Activated CD4-positive, alpha-beta T cell treated with anti-CD3 and anti-CD28 coated beads, Interleukin-2, amount 10 ng/mL, durations not matched to agents 24 days and 14 days (primary cell): ENCODE measurements at regions not wholly inside any gene's neighbourhood (a gene's known extent, or its start where the extent isn't known, plus 50 kb on each side); places are given as distances from the start of the nearest gene placed in this dataset.

ENCODE experiments used
- DNase-seq: peaks from one replicate; pipeline ENCODE4 v3.0.0; 2022
- H3K27ac Mint-ChIP-seq: one replicate; pipeline ENCODE4 v1.8.0; 2022; ENCODE audit warnings: mild to moderate bottlenecking, mixed read lengths
- H3K27me3 Mint-ChIP-seq: one replicate; pipeline ENCODE4 v1.8.0; 2022; ENCODE audit warnings: mixed read lengths
- H3K36me3 Mint-ChIP-seq: one replicate; pipeline ENCODE4 v1.8.0; 2022; ENCODE audit warnings: low read depth, mild to moderate bottlenecking, mixed read lengths
- H3K4me1 Mint-ChIP-seq: one replicate; pipeline ENCODE4 v1.8.0; 2021; ENCODE audit warnings: mixed read lengths
- H3K4me3 Mint-ChIP-seq: one replicate; pipeline ENCODE4 v1.8.0; 2022; ENCODE audit warnings: mild to moderate bottlenecking, moderate library complexity, mixed read lengths
- H3K9me3 Mint-ChIP-seq: one replicate; pipeline ENCODE4 v1.8.0; 2021; ENCODE audit warnings: mixed read lengths
- intact Hi-C: fragments of 100-400 bp; cut with micrococcal nuclease; formaldehyde crosslinking; loops from one replicate; pipeline ENCODE4 v1.15.1; 2023

- no peak for DNase-seq
- no peaks in the 10 kb centered on the region for H3K36me3 Mint-ChIP-seq
- no peak overlapping the region for H3K4me3 Mint-ChIP-seq
- H3K9me3 Mint-ChIP-seq, result no peaks in the 10 kb centered on the region
- H3K27ac Mint-ChIP-seq, result no peak overlapping the region
- intact Hi-C loops, result no loop called here
- H3K27me3 Mint-ChIP-seq, result peaks cover 3% of the 10 kb centered on the region
- no peaks in the 10 kb centered on the region for H3K4me1 Mint-ChIP-seq
These were observed 182.2 kb upstream of the SYT13 start for GRCh38 chr11:45468267-45468856.

- no peaks in the 10 kb centered on the region for H3K27me3 Mint-ChIP-seq
- no peak overlapping the region for H3K4me3 Mint-ChIP-seq
- H3K27ac Mint-ChIP-seq, result no peak overlapping the region
- intact Hi-C loops, result no loop called here
- H3K36me3 Mint-ChIP-seq, result no peaks in the 10 kb centered on the region
- no peaks in the 10 kb centered on the region for H3K4me1 Mint-ChIP-seq
- DNase-seq, result no peak
- H3K9me3 Mint-ChIP-seq, result no peaks in the 10 kb centered on the region
These were observed 177.4 kb upstream of the SYT13 start for GRCh38 chr11:45463541-45463940.

GRCh38 chr11:45461514-45461913 lies 175.4 kb upstream of the SYT13 start:
- H3K4me1 Mint-ChIP-seq, result no peaks in the 10 kb centered on the region
- no peak overlapping the region for H3K27ac Mint-ChIP-seq
- H3K9me3 Mint-ChIP-seq, result no peaks in the 10 kb centered on the region
- intact Hi-C loops, result no loop called here
- H3K27me3 Mint-ChIP-seq, result no peaks in the 10 kb centered on the region
- no peak for DNase-seq
- no peaks in the 10 kb centered on the region for H3K36me3 Mint-ChIP-seq
- H3K4me3 Mint-ChIP-seq, result no peak overlapping the region

GRCh38 chr11:45459491-45459890 lies 173.3 kb upstream of the SYT13 start:
- Mint-ChIP-seq H3K9me3 (no peaks in the 10 kb centered on the region), H3K4me1 (no peaks in the 10 kb centered on the region), H3K27me3 (peaks cover 3% of the 10 kb centered on the region), H3K4me3 (no peak overlapping the region), H3K27ac (no peak overlapping the region), H3K36me3 (no peaks in the 10 kb centered on the region)
- DNase-seq, result no peak
- intact Hi-C loops, result no loop called here

GRCh38 chr11:45458269-45458668 lies 172.1 kb upstream of the SYT13 start:
- Mint-ChIP-seq H3K27me3 (peaks cover 3% of the 10 kb centered on the region), H3K9me3 (no peaks in the 10 kb centered on the region), H3K36me3 (no peaks in the 10 kb centered on the region), H3K4me1 (no peaks in the 10 kb centered on the region), H3K27ac (no peak overlapping the region), H3K4me3 (no peak overlapping the region)
- intact Hi-C loops, result no loop called here
- no peak for DNase-seq

GRCh38 chr11:45457649-45458048 lies 171.5 kb upstream of the SYT13 start:
- Mint-ChIP-seq H3K27ac (no peak overlapping the region), H3K9me3 (no peaks in the 10 kb centered on the region), H3K36me3 (no peaks in the 10 kb centered on the region), H3K27me3 (peaks cover 3% of the 10 kb centered on the region), H3K4me3 (no peak overlapping the region), H3K4me1 (no peaks in the 10 kb centered on the region)
- intact Hi-C loops, result no loop called here
- DNase-seq, result no peak

GRCh38 chr11:45456686-45457085 lies 170.5 kb upstream of the SYT13 start:
- Mint-ChIP-seq H3K36me3 (no peaks in the 10 kb centered on the region), H3K9me3 (no peaks in the 10 kb centered on the region), H3K27ac (no peak overlapping the region), H3K4me3 (no peak overlapping the region), H3K4me1 (no peaks in the 10 kb centered on the region), H3K27me3 (peaks cover 3% of the 10 kb centered on the region)
- DNase-seq, result no peak
- intact Hi-C loops, result no loop called here

- Mint-ChIP-seq H3K9me3 (no peaks in the 10 kb centered on the region), H3K4me3 (no peak overlapping the region), H3K27me3 (peaks cover 3% of the 10 kb centered on the region), H3K36me3 (no peaks in the 10 kb centered on the region), H3K4me1 (no peaks in the 10 kb centered on the region), H3K27ac (no peak overlapping the region)
- intact Hi-C loops, result no loop called here
- DNase-seq, result no peak
These were observed 169.4 kb upstream of the SYT13 start for GRCh38 chr11:45455536-45455935.

- Mint-ChIP-seq H3K27me3 (peaks cover 3% of the 10 kb centered on the region), H3K36me3 (no peaks in the 10 kb centered on the region), H3K4me1 (no peaks in the 10 kb centered on the region), H3K27ac (no peak overlapping the region), H3K4me3 (no peak overlapping the region), H3K9me3 (no peaks in the 10 kb centered on the region)
- no peak for DNase-seq
- intact Hi-C loops, result no loop called here
These were observed 168.8 kb upstream of the SYT13 start for GRCh38 chr11:45454917-45455401.

- Mint-ChIP-seq H3K36me3 (no peaks in the 10 kb centered on the region), H3K9me3 (no peaks in the 10 kb centered on the region), H3K4me3 (no peak overlapping the region), H3K4me1 (no peaks in the 10 kb centered on the region), H3K27ac (no peak overlapping the region), H3K27me3 (peaks cover 3% of the 10 kb centered on the region)
- intact Hi-C loops, result no loop called here
- no peak for DNase-seq
These were observed 167.6 kb upstream of the SYT13 start for GRCh38 chr11:45453721-45454120.

GRCh38 chr11:45451766-45452440 lies 165.8 kb upstream of the SYT13 start:
- DNase-seq, result no peak
- no peaks in the 10 kb centered on the region for H3K9me3 Mint-ChIP-seq
- peaks cover 3% of the 10 kb centered on the region for H3K27me3 Mint-ChIP-seq
- H3K4me3 Mint-ChIP-seq, result no peak overlapping the region
- no peaks in the 10 kb centered on the region for H3K36me3 Mint-ChIP-seq
- no peaks in the 10 kb centered on the region for H3K4me1 Mint-ChIP-seq
- no peak overlapping the region for H3K27ac Mint-ChIP-seq
- intact Hi-C loops, result no loop called here

GRCh38 chr11:45450189-45450588 lies 164.0 kb upstream of the SYT13 start:
- H3K9me3 Mint-ChIP-seq, result no peaks in the 10 kb centered on the region
- H3K27me3 Mint-ChIP-seq, result no peaks in the 10 kb centered on the region
- no peak overlapping the region for H3K4me3 Mint-ChIP-seq
- H3K27ac Mint-ChIP-seq, result no peak overlapping the region
- no peaks in the 10 kb centered on the region for H3K4me1 Mint-ChIP-seq
- intact Hi-C loops, result no loop called here
- H3K36me3 Mint-ChIP-seq, result no peaks in the 10 kb centered on the region
- no peak for DNase-seq

GRCh38 chr11:45449036-45449601 lies 163.0 kb upstream of the SYT13 start:
- no peak for DNase-seq
- Mint-ChIP-seq H3K27ac (no peak overlapping the region), H3K9me3 (no peaks in the 10 kb centered on the region), H3K4me3 (no peak overlapping the region), H3K4me1 (no peaks in the 10 kb centered on the region), H3K27me3 (no peaks in the 10 kb centered on the region), H3K36me3 (no peaks in the 10 kb centered on the region)
- intact Hi-C loops, result no loop called here

- intact Hi-C loops, result no loop called here
- Mint-ChIP-seq H3K4me1 (no peaks in the 10 kb centered on the region), H3K4me3 (no peak overlapping the region), H3K9me3 (no peaks in the 10 kb centered on the region), H3K27me3 (no peaks in the 10 kb centered on the region), H3K36me3 (no peaks in the 10 kb centered on the region), H3K27ac (no peak overlapping the region)
- DNase-seq, result no peak
These were observed 162.4 kb upstream of the SYT13 start for GRCh38 chr11:45448561-45448960.
